GM20000 (cell line): ENCODE measurements at regions not wholly inside any gene's neighbourhood (a gene's known extent, or its start where the extent isn't known, plus 50 kb on each side); places are given as distances from the start of the nearest gene placed in this dataset.
"Not testable (repeated sequence)": the region's sequence is repeated elsewhere in the genome, so short reads cannot be mapped to it uniquely, and the experiment has no call there.

Source experiments
- DNase-seq: peaks from one replicate; pipeline ENCODE4 v3.0.0; 2012; ENCODE audit warnings: low spot score
- TF ChIP-seq, protein P1 (sequence below): IDR thresholded peaks from 2 replicates; pipeline ENCODE4 v1.5.1; 2012; ENCODE audit warnings: mild to moderate bottlenecking, control low read depth; ENCODE audit errors: extremely low read depth, missing control alignments

DNA sequence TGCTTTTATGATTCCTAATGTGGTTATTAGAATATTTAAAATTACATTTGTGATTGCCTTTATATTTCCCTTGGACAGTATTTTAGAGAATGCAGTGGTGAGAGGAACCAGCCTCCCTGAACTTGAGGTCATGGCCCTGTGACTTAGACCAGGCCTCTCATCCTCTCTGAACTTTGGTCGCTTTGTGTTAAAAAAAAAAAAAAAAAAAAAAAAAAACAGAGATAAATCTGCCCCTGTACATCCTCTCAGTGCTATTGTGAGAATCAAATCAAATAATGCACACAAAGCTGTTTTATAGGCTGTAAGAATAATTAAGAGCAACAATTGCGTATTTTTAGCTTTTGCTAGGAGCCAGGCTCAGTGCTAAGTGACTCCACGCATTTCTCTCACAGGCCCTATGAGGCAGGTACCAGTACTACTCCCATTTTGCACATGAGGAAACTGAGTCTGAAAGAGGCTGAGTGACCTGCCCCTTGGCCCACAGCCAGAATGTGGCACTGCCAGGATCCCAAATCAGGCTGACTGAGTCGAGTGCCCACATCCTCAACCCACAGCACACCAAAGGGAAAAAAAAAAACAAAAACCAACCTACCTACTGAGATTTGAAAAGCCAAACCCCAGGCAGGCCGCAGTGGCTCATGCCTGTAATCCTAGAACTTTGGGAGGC is 110.3 kb upstream of the LARP1 start:
- TF ChIP-seq, protein P1, sequence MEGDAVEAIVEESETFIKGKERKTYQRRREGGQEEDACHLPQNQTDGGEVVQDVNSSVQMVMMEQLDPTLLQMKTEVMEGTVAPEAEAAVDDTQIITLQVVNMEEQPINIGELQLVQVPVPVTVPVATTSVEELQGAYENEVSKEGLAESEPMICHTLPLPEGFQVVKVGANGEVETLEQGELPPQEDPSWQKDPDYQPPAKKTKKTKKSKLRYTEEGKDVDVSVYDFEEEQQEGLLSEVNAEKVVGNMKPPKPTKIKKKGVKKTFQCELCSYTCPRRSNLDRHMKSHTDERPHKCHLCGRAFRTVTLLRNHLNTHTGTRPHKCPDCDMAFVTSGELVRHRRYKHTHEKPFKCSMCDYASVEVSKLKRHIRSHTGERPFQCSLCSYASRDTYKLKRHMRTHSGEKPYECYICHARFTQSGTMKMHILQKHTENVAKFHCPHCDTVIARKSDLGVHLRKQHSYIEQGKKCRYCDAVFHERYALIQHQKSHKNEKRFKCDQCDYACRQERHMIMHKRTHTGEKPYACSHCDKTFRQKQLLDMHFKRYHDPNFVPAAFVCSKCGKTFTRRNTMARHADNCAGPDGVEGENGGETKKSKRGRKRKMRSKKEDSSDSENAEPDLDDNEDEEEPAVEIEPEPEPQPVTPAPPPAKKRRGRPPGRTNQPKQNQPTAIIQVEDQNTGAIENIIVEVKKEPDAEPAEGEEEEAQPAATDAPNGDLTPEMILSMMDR = no peak
- DNase-seq = no peak

DNA sequence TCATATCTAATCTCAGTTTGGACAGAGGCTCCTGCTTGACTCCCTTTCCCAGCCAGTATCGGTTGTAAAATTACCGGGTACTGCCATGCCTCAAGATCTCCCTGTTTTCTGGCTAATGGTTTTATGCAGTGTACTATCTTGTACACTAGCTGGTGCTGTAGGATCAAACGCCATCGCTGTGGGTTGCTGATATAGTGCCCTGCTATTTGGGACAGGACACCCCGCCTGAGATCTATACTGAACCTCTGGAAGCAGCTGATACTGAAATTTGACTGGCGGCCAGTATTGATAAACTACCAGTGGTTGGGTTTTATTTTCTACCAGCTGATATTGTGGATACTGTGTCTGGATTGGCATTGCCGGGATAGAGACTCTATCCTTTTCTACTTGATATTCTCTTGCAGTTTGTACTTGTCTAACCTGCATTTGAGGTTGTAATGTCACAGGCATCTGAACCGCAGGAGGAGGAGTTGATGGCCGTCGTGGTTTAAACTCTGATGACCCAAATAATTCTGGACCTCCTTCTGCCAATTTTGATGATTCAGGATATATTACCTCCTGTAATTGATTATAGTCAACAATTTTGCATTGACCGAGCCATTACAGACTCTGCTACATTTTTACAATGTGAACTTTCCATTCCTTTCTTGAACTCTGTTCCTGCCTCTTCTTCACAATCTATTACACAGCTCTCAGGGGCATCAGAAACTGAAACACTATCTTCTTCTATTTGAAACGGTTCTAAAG is 112.5 kb upstream of the LARP1 start:
- TF ChIP-seq, protein P1 = no peak
- DNase-seq = no peak

DNA sequence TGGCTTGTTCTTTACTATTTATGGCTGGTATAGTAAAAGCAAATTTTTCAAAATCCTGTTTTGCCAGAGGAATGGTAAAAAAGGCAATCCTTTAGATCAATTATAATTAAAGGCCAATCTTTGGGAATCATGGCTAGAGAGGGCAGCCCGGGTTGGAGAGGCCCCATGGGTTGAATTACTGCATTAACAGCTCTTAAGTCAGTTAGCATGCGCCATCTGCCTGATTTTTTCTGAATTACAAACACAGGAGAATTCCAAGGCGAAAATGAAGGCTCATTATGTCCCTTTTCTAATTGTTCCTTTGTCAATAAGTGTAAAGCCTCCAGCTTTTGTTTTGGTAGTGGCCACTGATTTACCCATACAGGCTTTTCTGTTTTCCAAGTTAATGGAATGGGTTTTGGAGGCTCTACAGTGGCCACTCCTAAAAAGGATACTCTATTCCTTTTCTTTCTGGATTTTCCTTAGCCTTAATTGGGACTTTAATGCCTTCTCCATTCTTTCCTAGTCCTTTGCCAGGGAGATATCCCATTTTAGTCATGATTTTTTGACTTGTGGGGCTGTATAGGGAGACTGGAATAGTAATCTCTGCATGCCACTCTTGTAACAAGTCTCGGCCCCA is 114.9 kb upstream of the LARP1 start:
- DNase-seq = not testable (repeated sequence)

DNA sequence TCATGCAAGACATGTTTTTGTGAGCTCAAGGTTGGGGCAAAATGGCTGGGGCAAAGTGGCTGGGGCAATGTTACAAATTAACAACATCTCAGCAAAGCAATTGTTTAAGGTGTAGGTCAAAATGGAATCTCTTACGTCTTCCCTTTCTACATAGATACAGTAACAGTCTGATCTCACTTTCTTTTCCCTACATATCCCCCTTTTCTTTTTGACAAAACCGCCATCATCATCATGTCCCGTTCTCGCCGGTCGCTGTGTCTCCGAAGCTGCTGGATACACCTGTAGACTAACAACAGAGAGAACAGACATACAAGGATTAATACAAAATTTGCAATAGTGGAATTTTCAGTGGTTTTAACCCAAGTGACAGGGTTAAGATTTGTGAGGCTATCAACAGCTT is 118.4 kb upstream of the LARP1 start:
- not testable (repeated sequence) for DNase-seq

DNA sequence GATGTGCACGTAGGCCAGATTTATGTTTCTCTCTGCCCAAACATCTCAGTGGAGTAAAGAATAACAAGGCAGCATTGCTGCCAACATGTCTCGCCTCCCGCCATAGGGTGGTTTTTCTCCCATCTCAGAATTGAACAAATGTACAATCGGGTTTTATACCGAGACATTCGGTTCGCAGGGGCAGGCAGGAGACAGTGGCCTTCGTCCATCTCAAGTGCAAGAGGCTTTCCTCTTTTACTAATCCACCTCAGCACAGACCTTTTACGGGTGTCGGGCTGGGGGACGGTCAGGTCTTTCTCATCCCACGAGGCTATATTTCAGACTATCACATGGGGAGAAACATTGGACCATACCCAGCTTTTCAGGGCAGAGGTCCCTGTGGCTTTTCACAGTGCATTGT is 118.9 kb upstream of the LARP1 start:
- not testable (repeated sequence) for DNase-seq

DNA sequence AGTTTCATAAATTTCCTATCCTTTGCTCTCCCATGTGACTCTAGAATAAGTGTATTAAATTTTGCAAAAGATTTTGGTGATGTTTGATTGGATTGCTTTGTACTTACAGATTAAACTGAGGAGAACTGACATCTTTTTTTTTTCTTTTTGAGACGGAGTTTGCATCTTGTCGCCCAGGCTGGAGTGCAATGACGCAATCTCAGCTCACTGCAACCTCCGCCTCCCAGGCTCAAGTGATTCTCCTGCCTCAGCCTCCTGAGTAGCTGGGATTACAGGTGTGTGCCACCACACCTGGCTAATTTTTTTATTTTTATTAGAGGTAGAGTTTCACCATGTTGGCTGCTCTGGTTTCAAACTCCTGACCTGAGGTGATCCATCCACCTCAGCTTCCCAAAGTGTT is 121.4 kb upstream of the LARP1 start:
- not testable (repeated sequence) for DNase-seq

DNA sequence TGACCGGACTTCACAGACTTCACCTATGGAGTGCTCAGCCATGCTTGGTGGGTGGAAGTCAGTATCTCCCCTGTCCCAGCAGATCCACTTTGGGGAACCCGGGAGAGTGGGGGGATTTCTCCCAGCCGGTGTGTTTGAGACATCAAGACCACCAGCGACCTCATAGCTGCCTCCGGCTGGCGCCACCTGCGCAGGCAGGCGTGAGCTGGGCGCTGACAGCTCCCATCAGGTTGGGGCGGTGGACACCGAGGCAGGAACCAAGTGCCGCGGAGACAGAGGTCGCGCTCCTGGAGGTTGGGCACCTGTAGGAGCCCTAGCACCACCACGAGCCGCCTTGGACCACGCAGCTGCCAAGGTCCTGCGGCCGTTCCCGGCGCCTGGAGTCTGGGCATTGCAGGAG is 124.0 kb upstream of the LARP1 start:
- TF ChIP-seq, protein P1 = no peak
- no peak for DNase-seq

DNA sequence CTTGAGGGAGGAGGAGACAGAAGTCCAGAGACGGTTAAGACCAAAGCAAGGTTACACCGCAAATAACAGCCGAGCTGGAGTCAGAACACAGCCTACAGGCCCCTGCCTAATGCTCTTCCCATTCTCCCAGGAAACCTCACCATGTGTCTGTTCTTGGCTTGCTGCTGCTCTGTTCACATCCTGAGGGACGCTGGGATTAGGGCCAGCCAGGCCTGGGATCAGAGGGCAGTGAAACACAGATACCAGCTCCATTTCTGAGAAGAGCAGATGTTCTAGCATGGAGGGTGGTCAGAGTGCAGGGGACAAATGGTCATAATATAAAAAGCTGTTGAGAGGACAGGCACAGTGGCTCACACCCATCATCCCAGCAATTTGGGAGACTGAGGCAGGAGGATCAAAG is 124.8 kb upstream of the LARP1 start:
- TF ChIP-seq, protein P1 = no peak
- DNase-seq = no peak

DNA sequence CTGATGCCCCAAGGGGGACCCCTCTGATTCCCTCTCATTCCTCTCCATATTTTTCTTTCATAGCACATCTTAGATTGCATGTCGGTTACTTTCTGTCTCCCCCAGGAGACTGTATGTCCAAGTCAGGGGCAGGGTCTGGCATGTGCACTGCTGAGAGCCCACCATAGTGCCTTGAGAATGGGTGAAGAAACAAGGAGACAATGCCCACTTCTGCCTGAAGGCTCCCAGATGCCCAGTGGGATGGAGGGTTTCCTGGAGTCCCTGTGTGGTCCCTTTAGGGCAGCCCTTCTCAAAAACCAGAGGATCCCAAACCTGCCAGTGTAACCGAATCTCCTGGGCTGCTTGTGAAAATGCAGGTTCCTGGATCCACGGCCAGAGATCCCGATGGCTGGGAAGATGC is 126.5 kb upstream of the LARP1 start:
- TF ChIP-seq, protein P1 = no peak
- no peak for DNase-seq
